ENCODE measurements at regions not wholly inside any gene's neighbourhood (a gene's known extent, or its start where the extent isn't known, plus 50 kb on each side); places are given as distances from the start of the nearest gene placed in this dataset.

- Histone ChIP-seq H3K9ac (ENCODE audit: low read length) (no peak overlapping the region), H3K27ac (ENCODE audit: low read length) (no peak overlapping the region), H3K36me3 (replicated peaks; ENCODE audit: low read depth, low read length) (no peaks in the 10 kb centered on the region), H3K4me3 (ENCODE audit: low read length) (no peak overlapping the region), H3K4me2 (ENCODE audit: low read length) (no peak overlapping the region), H3K4me1 (ENCODE audit: low read length) (no peaks in the 10 kb centered on the region), H3K9me3 (ENCODE audit: insufficient read depth, low read length) (no peaks in the 10 kb centered on the region), H3K79me2 (ENCODE audit: low read length) (no peaks in the 10 kb centered on the region), H3K27me3 (ENCODE audit: low read depth, low read length) (no peaks in the 10 kb centered on the region), H2AFZ (ENCODE audit: low read depth, low read length) (no peak overlapping the region), H4K20me1 (ENCODE audit: insufficient read depth, low read length) (no peaks in the 10 kb centered on the region)
- TF ChIP-seq EZH2phosphoT487 (IDR thresholded peaks at IDR 0.05; ENCODE audit: low read depth), result no peak
These were observed 687.0 kb upstream of the C9orf72 start for GRCh38 chr9:28260330-28260729.

DNA sequence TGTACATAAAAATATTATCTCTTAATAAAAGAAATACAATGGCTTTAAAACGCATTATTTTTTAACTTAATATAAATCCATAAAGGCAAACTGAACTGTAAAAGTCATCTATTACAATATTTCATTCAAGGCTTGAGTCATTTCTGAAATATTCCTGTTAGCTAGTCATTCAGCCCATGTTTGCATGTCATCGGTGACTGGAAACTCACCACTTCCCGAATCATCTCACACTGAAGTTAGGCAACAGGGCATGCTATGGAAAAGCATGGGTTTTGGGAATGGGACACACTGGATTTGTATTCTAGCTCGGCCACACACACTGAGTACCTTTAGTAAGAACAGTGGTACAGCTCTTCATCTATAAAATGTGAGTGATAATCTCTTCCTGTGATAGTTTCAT lies 691.1 kb upstream of the C9orf72 start:
- Histone ChIP-seq H2AFZ (ENCODE audit: low read depth, low read length) (no peak overlapping the region), H3K4me3 (ENCODE audit: low read length) (no peak overlapping the region), H3K36me3 (replicated peaks; ENCODE audit: low read depth, low read length) (no peaks in the 10 kb centered on the region), H3K4me2 (ENCODE audit: low read length) (no peak overlapping the region), H3K79me2 (ENCODE audit: low read length) (no peaks in the 10 kb centered on the region), H3K27me3 (ENCODE audit: low read depth, low read length) (no peaks in the 10 kb centered on the region), H3K27ac (ENCODE audit: low read length) (no peak overlapping the region), H3K9ac (ENCODE audit: low read length) (no peak overlapping the region), H3K4me1 (ENCODE audit: low read length) (no peaks in the 10 kb centered on the region), H4K20me1 (ENCODE audit: insufficient read depth, low read length) (no peaks in the 10 kb centered on the region), H3K9me3 (ENCODE audit: insufficient read depth, low read length) (no peaks in the 10 kb centered on the region)
- TF ChIP-seq, protein P1, sequence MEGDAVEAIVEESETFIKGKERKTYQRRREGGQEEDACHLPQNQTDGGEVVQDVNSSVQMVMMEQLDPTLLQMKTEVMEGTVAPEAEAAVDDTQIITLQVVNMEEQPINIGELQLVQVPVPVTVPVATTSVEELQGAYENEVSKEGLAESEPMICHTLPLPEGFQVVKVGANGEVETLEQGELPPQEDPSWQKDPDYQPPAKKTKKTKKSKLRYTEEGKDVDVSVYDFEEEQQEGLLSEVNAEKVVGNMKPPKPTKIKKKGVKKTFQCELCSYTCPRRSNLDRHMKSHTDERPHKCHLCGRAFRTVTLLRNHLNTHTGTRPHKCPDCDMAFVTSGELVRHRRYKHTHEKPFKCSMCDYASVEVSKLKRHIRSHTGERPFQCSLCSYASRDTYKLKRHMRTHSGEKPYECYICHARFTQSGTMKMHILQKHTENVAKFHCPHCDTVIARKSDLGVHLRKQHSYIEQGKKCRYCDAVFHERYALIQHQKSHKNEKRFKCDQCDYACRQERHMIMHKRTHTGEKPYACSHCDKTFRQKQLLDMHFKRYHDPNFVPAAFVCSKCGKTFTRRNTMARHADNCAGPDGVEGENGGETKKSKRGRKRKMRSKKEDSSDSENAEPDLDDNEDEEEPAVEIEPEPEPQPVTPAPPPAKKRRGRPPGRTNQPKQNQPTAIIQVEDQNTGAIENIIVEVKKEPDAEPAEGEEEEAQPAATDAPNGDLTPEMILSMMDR (IDR thresholded peaks at IDR 0.05; ENCODE audit: low read depth, low read length), result no peak
- no peak for TF ChIP-seq EZH2phosphoT487 (IDR thresholded peaks at IDR 0.05; ENCODE audit: low read depth)

DNA sequence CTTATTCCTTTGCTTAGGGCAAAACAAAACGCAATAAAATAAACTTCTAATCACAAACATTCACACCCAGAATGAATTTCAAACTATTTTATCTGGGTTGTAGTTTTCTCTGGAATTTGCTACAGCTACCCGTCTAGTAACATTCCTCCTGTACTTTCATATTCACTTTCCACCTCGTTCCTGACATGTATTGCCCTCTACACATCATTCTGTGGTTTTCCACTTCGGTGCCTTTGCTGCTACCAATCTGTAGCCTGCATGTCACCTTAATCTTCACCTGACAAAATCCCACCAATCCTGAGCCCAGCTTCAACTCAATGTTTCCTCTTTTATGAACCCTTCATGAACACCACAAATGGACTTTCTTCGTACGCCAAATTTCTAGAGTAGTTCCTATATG lies 694.1 kb upstream of the C9orf72 start:
- Histone ChIP-seq H3K27me3 (ENCODE audit: low read depth, low read length) (no peaks in the 10 kb centered on the region), H3K9me3 (ENCODE audit: insufficient read depth, low read length) (no peaks in the 10 kb centered on the region), H3K27ac (ENCODE audit: low read length) (no peak overlapping the region), H3K79me2 (ENCODE audit: low read length) (no peaks in the 10 kb centered on the region), H3K4me3 (ENCODE audit: low read length) (no peak overlapping the region), H4K20me1 (ENCODE audit: insufficient read depth, low read length) (no peaks in the 10 kb centered on the region), H3K4me2 (ENCODE audit: low read length) (no peak overlapping the region), H3K9ac (ENCODE audit: low read length) (no peak overlapping the region), H2AFZ (ENCODE audit: low read depth, low read length) (no peak overlapping the region), H3K36me3 (replicated peaks; ENCODE audit: low read depth, low read length) (no peaks in the 10 kb centered on the region), H3K4me1 (ENCODE audit: low read length) (no peaks in the 10 kb centered on the region)
- TF ChIP-seq EZH2phosphoT487 (IDR thresholded peaks at IDR 0.05; ENCODE audit: low read depth), result no peak
- TF ChIP-seq, protein P1 (IDR thresholded peaks at IDR 0.05; ENCODE audit: low read depth, low read length), result no peak

- Histone ChIP-seq H3K27ac (ENCODE audit: low read length) (no peak overlapping the region), H3K9me3 (ENCODE audit: insufficient read depth, low read length) (no peaks in the 10 kb centered on the region), H3K27me3 (ENCODE audit: low read depth, low read length) (no peaks in the 10 kb centered on the region), H3K36me3 (replicated peaks; ENCODE audit: low read depth, low read length) (no peaks in the 10 kb centered on the region), H2AFZ (ENCODE audit: low read depth, low read length) (no peak overlapping the region), H3K9ac (ENCODE audit: low read length) (no peak overlapping the region), H3K4me2 (ENCODE audit: low read length) (no peak overlapping the region), H4K20me1 (ENCODE audit: insufficient read depth, low read length) (no peaks in the 10 kb centered on the region), H3K79me2 (ENCODE audit: low read length) (no peaks in the 10 kb centered on the region), H3K4me3 (ENCODE audit: low read length) (no peak overlapping the region), H3K4me1 (ENCODE audit: low read length) (no peaks in the 10 kb centered on the region)
- no peak for TF ChIP-seq EZH2phosphoT487 (IDR thresholded peaks at IDR 0.05; ENCODE audit: low read depth)
- TF ChIP-seq, protein P1 (IDR thresholded peaks at IDR 0.05; ENCODE audit: low read depth, low read length), result no peak
These were observed 696.9 kb upstream of the C9orf72 start for GRCh38 chr9:28270156-28270555.

DNA sequence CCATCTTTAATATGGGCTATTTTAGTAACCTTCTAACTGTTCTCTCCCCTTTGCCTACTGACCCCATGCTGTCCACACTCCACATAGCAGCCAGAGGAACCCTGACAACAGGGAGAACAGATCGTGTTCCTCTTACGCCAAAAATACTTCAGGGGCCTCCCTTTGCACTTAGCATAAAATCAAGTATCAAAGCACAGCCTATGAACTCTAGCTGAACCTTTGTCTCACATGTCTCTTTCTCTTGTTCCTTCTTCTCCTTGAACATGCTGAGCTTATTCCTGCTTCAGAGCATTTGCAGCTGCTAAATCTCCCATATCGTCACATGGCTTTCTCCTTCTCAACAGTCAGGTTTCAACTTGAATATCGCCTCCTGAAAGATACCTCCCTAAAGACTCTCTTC lies 698.8 kb upstream of the C9orf72 start:
- H3K4me2 ChIP-seq (ENCODE audit: low read length), result no peak overlapping the region
- H3K4me3 ChIP-seq (ENCODE audit: low read length), result no peak overlapping the region
- no peaks in the 10 kb centered on the region for H3K9me3 ChIP-seq (ENCODE audit: insufficient read depth, low read length)
- H3K79me2 ChIP-seq (ENCODE audit: low read length), result no peaks in the 10 kb centered on the region
- no peaks in the 10 kb centered on the region for H3K4me1 ChIP-seq (ENCODE audit: low read length)
- no peaks in the 10 kb centered on the region for H3K27me3 ChIP-seq (ENCODE audit: low read depth, low read length)
- no peaks in the 10 kb centered on the region for H4K20me1 ChIP-seq (ENCODE audit: insufficient read depth, low read length)
- H3K9ac ChIP-seq (ENCODE audit: low read length), result no peak overlapping the region
- TF ChIP-seq, protein P1 (IDR thresholded peaks at IDR 0.05; ENCODE audit: low read depth, low read length), result no peak
- no peak for TF ChIP-seq EZH2phosphoT487 (IDR thresholded peaks at IDR 0.05; ENCODE audit: low read depth)
- H3K27ac ChIP-seq (ENCODE audit: low read length), result no peak overlapping the region
- no peaks in the 10 kb centered on the region for H3K36me3 ChIP-seq (replicated peaks; ENCODE audit: low read depth, low read length)
- no peak overlapping the region for H2AFZ ChIP-seq (ENCODE audit: low read depth, low read length)
